CD4-positive, alpha-beta T cell treated with Interleukin-15 for 4 hours (primary cell): ENCODE measurements at regions not wholly inside any gene's neighbourhood (a gene's known extent, or its start where the extent isn't known, plus 50 kb on each side); places are given as distances from the start of the nearest gene placed in this dataset.

ENCODE experiments used
- DNase-seq: peaks from one replicate; pipeline ENCODE4 v3.0.0-alpha.2; 2020; ENCODE audit warnings: low spot score

- no peak for DNase-seq
These were observed 1119.0 kb downstream of the BRD1 start for GRCh38 chr22:48708558-48709245.

DNA sequence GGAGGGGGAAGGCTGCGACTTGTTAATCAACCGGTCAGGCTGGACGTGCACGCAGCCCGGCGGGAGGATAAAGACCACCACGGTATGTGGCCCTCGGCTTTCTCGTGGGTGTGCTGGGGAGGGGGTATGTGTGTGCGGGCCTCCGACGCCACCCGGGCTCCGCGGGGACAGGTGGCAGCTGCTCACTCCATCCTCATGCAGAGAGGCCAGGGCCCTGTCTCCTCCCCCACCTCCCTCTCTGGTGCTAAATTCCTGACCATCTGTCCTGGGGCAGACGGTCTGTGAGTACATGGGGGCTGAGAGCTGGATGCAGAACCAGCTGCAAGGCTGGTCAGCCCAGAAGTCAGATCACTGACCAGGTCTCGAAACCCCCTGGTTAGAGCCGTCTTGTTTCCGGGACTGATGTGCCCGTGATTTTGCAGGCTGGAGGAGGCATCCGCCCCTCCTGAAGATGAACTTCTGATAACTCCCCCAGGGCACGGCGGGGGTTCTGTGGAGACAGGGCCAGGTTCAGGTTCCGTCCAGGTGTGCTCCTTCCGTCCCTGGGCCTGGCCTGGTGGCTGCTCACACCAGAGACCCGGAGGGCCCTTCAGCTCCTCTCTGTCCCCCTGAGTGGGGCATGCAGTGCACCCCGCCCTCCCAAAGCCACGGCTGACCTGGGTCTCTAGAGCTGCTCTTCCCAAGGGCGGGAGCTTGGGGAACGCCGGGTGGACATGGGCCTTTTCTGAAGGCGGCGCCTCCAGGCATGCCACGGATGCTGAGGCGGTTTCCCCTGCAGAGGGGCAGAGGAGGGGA is 1119.7 kb downstream of the BRD1 start:
- DNase-seq: no peak

DNA sequence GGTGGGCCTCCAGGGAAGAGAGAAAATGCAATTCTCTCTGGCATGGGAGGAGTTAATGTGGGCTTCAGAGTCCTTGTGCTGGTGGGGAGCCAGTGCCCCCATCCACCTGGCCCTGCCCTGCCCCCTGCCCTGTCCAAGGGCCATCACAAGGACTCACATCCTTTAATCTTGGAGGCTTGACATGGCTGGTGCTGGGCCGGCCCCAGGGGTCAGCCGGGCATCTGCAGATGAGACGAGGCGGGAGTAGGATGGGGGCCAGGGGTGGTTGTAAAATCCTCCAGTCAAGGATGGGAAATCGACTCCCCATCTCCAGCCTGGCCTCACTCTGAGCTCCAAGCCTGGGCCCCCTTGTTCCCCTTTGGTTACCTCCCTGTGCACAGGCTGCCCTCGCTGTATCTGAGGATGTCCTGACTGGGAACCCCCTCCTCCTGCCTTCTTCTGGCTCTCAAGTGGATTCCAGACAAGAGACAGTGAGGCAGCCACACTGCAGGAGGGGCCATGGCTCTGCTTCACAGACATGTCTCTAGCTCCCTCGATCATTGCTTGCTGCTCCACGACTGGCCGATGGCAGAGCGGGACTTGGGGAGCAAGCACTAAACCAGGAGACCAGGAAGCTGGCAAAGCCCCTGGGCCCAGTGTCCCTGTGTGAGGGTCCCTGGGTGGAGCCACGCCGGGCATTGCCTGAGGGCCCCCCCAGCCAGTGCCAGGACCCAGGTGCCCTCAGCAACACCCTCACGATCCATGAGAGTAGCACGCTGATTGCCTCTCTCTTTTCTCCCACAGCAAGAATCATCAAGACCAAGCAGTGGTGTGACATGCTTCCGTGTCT is 1120.5 kb downstream of the BRD1 start:
- DNase-seq: no peak

DNA sequence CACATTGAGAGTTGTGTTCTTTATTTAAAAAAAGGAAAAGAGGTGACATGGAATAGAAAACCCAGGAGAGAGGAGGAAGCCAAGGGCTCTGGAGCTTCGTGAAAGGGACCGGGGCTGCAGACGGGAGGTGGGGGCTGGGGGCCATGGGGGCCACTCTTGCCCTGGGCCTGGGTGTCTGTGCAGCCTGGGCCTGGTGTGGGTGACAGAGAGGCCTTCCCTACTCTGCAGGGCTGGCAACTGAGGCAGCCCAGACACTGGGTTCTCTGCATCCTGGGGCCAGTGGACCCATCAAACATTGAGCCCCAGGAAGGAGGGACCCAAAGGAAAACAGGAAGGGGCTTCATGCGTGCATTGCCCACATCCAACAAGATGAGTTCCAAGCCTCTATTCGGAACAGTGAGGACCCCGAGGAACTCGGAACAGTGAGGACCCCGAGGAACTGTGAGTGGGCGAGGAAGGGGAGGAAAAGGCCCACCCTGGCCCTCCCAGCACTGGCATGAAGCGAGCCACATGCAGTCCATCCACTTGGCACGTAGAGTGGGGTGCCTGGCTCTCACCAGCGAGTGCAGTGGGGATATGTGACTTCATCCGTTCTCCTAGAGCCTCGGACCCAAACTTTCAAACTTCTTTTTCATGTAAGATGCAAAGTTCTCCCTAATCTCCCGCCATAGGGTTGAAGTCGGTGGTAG is 1121.6 kb downstream of the BRD1 start:
- no peak for DNase-seq

- DNase-seq: no peak
These were observed 1122.3 kb downstream of the BRD1 start for GRCh38 chr22:48705159-48705916.

GRCh38 chr22:48704335-48704734 is 1123.3 kb downstream of the BRD1 start:
- DNase-seq: no peak

DNA sequence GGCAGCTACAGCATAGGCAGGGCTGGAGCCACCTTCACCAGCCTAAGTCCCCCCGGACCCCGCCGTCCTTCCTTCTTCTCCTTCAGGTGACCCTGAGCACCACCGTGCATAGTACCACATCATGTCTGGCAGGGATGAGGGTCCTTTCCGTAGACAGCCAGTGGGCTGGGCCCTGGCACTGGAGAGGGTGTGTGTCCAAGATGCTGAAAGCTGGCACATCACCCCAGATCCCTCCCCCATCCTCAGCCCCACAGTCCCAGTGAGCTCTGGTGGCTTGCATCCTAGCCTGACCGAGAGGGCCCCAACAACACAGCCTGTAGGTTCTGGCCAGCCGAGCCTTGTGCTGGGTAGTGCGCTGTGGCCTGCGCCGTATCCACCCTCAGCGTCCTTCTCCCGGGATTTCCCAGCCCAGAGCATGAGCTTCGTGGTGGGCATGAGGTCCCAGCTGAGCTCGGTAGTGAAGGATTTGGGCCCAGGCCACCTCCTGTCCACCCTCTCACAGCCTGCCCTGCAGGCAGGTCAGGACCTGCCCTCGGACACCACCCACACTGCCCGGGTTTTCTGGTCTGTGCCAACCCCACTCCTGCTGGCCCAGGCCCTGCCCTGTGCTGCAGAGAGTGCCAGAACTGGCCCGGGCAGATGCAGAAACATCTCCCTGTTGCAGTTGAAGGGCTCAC is 1124.3 kb downstream of the BRD1 start:
- no peak for DNase-seq

DNA sequence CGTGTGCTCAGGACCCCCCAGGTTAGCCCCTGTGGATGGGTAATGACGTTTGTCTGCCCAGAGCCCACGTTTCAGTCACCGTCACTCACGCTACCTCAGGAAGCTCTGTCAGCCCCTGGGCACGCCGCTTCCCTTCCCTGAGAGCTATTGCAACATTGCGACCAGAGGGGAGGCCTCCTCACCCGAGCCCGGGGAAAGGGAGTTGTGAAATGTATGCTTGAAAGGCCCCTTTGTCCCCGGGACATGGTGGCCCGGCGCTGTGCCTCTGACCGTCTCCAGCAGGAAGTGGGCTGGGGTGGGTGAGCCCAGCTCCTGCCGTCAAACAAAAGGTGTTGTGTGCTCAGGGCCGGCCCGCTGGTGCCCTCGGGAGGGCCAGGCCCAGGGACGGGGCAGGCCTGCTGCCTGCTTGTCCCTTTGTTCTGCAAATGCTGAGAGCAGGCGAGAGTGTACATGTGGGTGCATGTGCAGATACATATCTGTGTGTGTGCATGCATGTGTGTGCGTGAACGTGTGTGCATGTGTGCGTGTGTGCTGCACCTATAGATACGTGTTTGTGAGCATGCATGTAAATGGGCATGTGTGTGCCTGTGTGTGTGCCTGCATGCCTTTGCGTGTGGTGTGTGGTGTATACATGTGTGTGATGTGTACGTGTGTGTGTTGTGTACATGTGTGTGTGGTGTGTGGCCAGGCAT is 1125.0 kb downstream of the BRD1 start:
- no peak for DNase-seq

GRCh38 chr22:48701296-48702030 is 1126.2 kb downstream of the BRD1 start:
- DNase-seq: no peak

- DNase-seq: no peak
These were observed 1126.9 kb downstream of the BRD1 start for GRCh38 chr22:48700566-48701295.

- DNase-seq: no peak
These were observed 1127.5 kb downstream of the BRD1 start for GRCh38 chr22:48700180-48700565.

- DNase-seq: no peak
These were observed 1128.2 kb downstream of the BRD1 start for GRCh38 chr22:48699511-48699910.

DNA sequence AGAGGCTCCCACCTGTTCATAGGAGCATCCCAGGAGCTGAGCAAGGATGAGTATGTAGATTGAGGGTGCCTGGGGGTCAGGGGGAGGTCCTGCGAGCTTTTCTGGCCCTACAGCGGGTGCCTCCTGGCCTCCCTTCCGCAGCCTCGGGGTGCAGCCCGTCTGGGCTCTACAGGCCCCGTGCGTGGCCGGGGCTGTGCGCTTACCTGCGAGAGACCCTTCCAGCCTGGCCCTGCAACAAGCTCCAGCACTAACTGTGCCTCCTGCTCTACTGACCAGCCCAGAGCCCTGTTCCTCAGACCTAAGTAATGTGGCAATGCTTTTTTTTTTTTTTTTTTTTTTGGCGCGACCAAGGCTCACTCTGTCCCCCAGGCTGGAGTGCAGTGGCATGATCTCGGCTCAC is 1129.1 kb downstream of the BRD1 start:
- no peak for DNase-seq

DNA sequence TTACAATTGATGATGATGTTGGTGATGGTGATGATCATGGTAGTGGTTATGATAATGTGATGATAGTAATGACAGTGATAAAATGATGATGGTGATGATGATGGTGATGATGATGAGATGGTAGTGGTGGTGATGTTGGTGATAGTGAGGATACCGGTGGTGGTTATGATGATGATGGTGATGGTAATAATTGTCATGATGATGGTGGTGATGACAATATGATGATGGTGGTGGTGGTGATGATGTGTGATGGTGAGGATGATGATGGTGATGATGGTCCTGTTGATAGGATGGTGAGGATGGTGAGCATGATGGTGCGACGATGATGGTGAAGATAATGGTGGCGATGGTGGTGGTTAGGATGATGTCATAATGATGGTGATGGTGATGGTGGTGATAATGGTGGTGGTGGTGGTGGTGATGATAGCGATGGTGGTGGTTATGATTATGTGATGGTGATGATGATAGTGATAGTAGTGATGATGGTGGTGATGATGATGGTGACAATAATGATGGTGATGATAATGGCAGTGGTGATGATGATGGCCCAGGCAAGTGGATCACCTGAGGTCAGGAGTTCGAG is 1129.9 kb downstream of the BRD1 start:
- DNase-seq: no peak

GRCh38 chr22:48697223-48697622 is 1130.5 kb downstream of the BRD1 start:
- DNase-seq: no peak

DNA sequence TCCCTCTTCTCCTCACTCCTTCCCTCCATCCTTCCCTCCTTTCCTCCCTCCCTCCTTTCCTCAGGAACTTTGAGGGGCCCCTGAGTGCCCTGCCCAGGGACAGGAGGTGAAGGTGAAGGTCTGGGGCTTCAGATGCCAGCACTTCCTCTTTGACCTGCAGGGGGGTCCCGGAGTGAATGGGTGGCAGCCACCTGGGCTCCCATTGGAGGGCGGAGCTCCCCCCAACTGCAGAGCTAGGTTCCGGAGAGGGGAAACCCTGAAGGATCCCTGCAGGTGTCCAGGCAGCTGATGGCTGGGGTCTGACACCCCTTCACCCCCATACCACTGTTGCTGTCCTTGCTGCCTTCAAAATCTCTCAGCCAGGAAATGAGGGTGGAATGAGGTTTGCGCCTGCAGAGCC is 1131.3 kb downstream of the BRD1 start:
- no peak for DNase-seq

DNA sequence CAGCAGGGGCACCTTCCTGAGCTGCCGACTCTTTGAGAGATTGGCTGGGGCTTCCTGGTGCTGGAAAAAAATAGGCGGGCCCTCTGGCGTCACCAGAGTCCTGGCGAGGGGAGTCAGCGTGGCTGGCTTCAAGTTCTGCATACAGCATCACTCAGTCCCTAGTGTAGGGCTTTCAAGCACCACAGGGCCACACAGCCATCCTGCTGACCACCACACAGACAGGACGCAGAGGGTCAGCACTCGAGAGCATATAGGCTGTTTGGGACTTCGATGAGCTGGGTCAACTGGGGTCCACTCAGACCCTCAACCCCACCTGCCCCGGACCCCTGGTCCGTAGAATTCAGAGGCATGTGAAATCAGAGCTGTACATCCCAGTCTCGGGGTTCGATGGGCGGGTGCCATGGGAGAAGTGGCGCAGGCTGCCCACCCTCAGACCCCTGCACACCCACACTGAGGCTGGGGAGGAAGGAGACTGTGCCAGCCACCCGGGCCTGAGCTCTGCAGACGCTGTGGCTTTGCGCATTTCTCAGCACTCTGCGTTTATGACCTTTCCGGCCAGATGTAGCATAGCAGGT is 1131.9 kb downstream of the BRD1 start:
- no peak for DNase-seq

- DNase-seq: no peak
These were observed 1132.4 kb downstream of the BRD1 start for GRCh38 chr22:48695251-48695650.
